Activated CD4-positive, alpha-beta T cell treated with anti-CD3 and anti-CD28 coated beads, Interleukin-2, amount 10 ng/mL, durations not matched to agents 7 days and 5 days (primary cell): ENCODE measurements at regions not wholly inside any gene's neighbourhood (a gene's known extent, or its start where the extent isn't known, plus 50 kb on each side); places are given as distances from the start of the nearest gene placed in this dataset.
"Not testable (repeated sequence)": the region's sequence is repeated elsewhere in the genome, so short reads cannot be mapped to it uniquely, and the experiment has no call there.

Experiments used
- CTCF ChIA-PET: fragments of 350-600 bp; sonication (Branson Sonifier 250); formaldehyde crosslinking; loops from one replicate; lab custom pipeline; 2021; ENCODE audit warnings: antibody characterized with exemption; lab: Charles Lee
- POLR2A ChIA-PET: fragments of 350-600 bp; sonication (Branson Sonifier 250); formaldehyde crosslinking; loops from one replicate; lab custom pipeline; 2021; ENCODE audit warnings: antibody characterized with exemption; lab: Charles Lee
- DNase-seq: peaks from one replicate; pipeline ENCODE4 v3.0.0-alpha.2; 2020
- H3K27ac Mint-ChIP-seq: one replicate; pipeline ENCODE4 v1.8.0; 2021; ENCODE audit warnings: mild to moderate bottlenecking, moderate library complexity, mixed read lengths
- H3K27me3 Mint-ChIP-seq: one replicate; pipeline ENCODE4 v1.8.0; 2021; ENCODE audit warnings: mixed read lengths
- H3K36me3 Mint-ChIP-seq: one replicate; pipeline ENCODE4 v1.8.0; 2021; ENCODE audit warnings: low read depth, mixed read lengths
- H3K4me1 Mint-ChIP-seq: one replicate; pipeline ENCODE4 v1.8.0; 2021; ENCODE audit warnings: mixed read lengths
- H3K4me3 Mint-ChIP-seq: one replicate; pipeline ENCODE4 v1.8.0; 2021; ENCODE audit warnings: mild to moderate bottlenecking, moderate library complexity, mixed read lengths
- H3K9me3 Mint-ChIP-seq: one replicate; pipeline ENCODE4 v1.8.0; 2021; ENCODE audit warnings: mixed read lengths

GRCh38 chr11:106533046-106533445 is 455.6 kb downstream of the AASDHPPT start:
- H3K27ac Mint-ChIP-seq = no peak overlapping the region
- H3K9me3 Mint-ChIP-seq = peaks cover 5% of the 10 kb centered on the region
- no peak overlapping the region for H3K4me3 Mint-ChIP-seq
- no peaks in the 10 kb centered on the region for H3K4me1 Mint-ChIP-seq
- H3K36me3 Mint-ChIP-seq = no peaks in the 10 kb centered on the region
- CTCF ChIA-PET = no interaction called here
- DNase-seq = no peak
- H3K27me3 Mint-ChIP-seq = no peaks in the 10 kb centered on the region
- POLR2A ChIA-PET = no interaction called here

GRCh38 chr11:106540001-106540400 is 462.5 kb downstream of the AASDHPPT start:
- Mint-ChIP-seq H3K9me3 (peaks cover 7% of the 10 kb centered on the region), H3K27me3 (no peaks in the 10 kb centered on the region), H3K4me1 (no peaks in the 10 kb centered on the region), H3K4me3 (no peak overlapping the region), H3K27ac (no peak overlapping the region), H3K36me3 (no peaks in the 10 kb centered on the region)
- no peak for DNase-seq
- ChIA-PET POLR2A (no interaction called here), CTCF (no interaction called here)

- no peaks in the 10 kb centered on the region for H3K27me3 Mint-ChIP-seq
- no peak overlapping the region for H3K27ac Mint-ChIP-seq
- H3K9me3 Mint-ChIP-seq = no peaks in the 10 kb centered on the region
- no peak for DNase-seq
- ChIA-PET POLR2A (no interaction called here), CTCF (no interaction called here)
- no peaks in the 10 kb centered on the region for H3K36me3 Mint-ChIP-seq
- H3K4me3 Mint-ChIP-seq = no peak overlapping the region
- no peaks in the 10 kb centered on the region for H3K4me1 Mint-ChIP-seq
Measured at GRCh38 chr11:106548406-106548805, 469.9 kb downstream of the GUCY1A2 start.

- CTCF ChIA-PET = no interaction called here
Measured at GRCh38 chr11:106551744-106552673, 466.3 kb downstream of the GUCY1A2 start.

GRCh38 chr11:106552694-106553203 is 465.5 kb downstream of the GUCY1A2 start:
- ChIA-PET POLR2A (no interaction called here), CTCF (no interaction called here)
- peaks cover 7% of the 10 kb centered on the region for H3K9me3 Mint-ChIP-seq
- no peak for DNase-seq
- no peak overlapping the region for H3K27ac Mint-ChIP-seq
- H3K4me1 Mint-ChIP-seq = no peaks in the 10 kb centered on the region
- no peaks in the 10 kb centered on the region for H3K27me3 Mint-ChIP-seq
- H3K36me3 Mint-ChIP-seq = no peaks in the 10 kb centered on the region
- no peak overlapping the region for H3K4me3 Mint-ChIP-seq

More at GRCh38 chr11:106551744-106552673, 466.3 kb downstream of the GUCY1A2 start:
- H3K36me3 Mint-ChIP-seq = no peaks in the 10 kb centered on the region
- no peak overlapping the region for H3K27ac Mint-ChIP-seq
- peaks cover 7% of the 10 kb centered on the region for H3K9me3 Mint-ChIP-seq
- DNase-seq = no peak
- POLR2A ChIA-PET = no interaction called here
- H3K4me3 Mint-ChIP-seq = no peak overlapping the region
- no peaks in the 10 kb centered on the region for H3K27me3 Mint-ChIP-seq
- H3K4me1 Mint-ChIP-seq = no peaks in the 10 kb centered on the region

GRCh38 chr11:106553304-106553703 is 465.0 kb downstream of the GUCY1A2 start:
- CTCF ChIA-PET = no interaction called here
- no peak overlapping the region for H3K4me3 Mint-ChIP-seq
- POLR2A ChIA-PET = no interaction called here
- H3K9me3 Mint-ChIP-seq = peaks cover 7% of the 10 kb centered on the region
- H3K27me3 Mint-ChIP-seq = no peaks in the 10 kb centered on the region
- H3K4me1 Mint-ChIP-seq = no peaks in the 10 kb centered on the region
- DNase-seq = no peak
- H3K36me3 Mint-ChIP-seq = no peaks in the 10 kb centered on the region
- H3K27ac Mint-ChIP-seq = no peak overlapping the region

- H3K4me3 Mint-ChIP-seq, H3K36me3 Mint-ChIP-seq, H3K9me3 Mint-ChIP-seq, CTCF ChIA-PET, H3K4me1 Mint-ChIP-seq, H3K27ac Mint-ChIP-seq, H3K27me3 Mint-ChIP-seq, DNase-seq, POLR2A ChIA-PET: not testable (repeated sequence)
Measured at GRCh38 chr11:106555566-106556250, 462.6 kb downstream of the GUCY1A2 start.

GRCh38 chr11:106565326-106565725 is 452.9 kb downstream of the GUCY1A2 start:
- H3K27ac Mint-ChIP-seq = no peak overlapping the region
- ChIA-PET POLR2A (no interaction called here), CTCF (interaction anchor here (1.1 kb wide), 1 partner anchor 22 kb away, joined by 3 read pairs; no protein-coding TSS in a partner anchor)
- H3K4me1 Mint-ChIP-seq = no peaks in the 10 kb centered on the region
- no peaks in the 10 kb centered on the region for H3K27me3 Mint-ChIP-seq
- H3K4me3 Mint-ChIP-seq = no peak overlapping the region
- DNase-seq = no peak
- peaks cover 4% of the 10 kb centered on the region for H3K9me3 Mint-ChIP-seq
- no peaks in the 10 kb centered on the region for H3K36me3 Mint-ChIP-seq

GRCh38 chr11:106568632-106569031 is 449.6 kb downstream of the GUCY1A2 start:
- H3K27me3 Mint-ChIP-seq = no peaks in the 10 kb centered on the region
- no peak for DNase-seq
- H3K4me1 Mint-ChIP-seq = no peaks in the 10 kb centered on the region

GRCh38 chr11:106577384-106577783 is 440.9 kb downstream of the GUCY1A2 start:
- H3K4me1 Mint-ChIP-seq, DNase-seq, H3K27ac Mint-ChIP-seq, CTCF ChIA-PET, POLR2A ChIA-PET, H3K36me3 Mint-ChIP-seq, H3K4me3 Mint-ChIP-seq, H3K27me3 Mint-ChIP-seq: not testable (repeated sequence)
- H3K9me3 Mint-ChIP-seq = peaks cover 16% of the 10 kb centered on the region

More at GRCh38 chr11:106568632-106569031, 449.6 kb downstream of the GUCY1A2 start:
- no peak overlapping the region for H3K4me3 Mint-ChIP-seq
- CTCF ChIA-PET = no interaction called here
- no peaks in the 10 kb centered on the region for H3K9me3 Mint-ChIP-seq
- POLR2A ChIA-PET = no interaction called here
- no peak overlapping the region for H3K27ac Mint-ChIP-seq
- H3K36me3 Mint-ChIP-seq = no peaks in the 10 kb centered on the region

- peaks cover 7% of the 10 kb centered on the region for H3K9me3 Mint-ChIP-seq
- H3K4me1 Mint-ChIP-seq = peaks cover 2% of the 10 kb centered on the region
- no peak overlapping the region for H3K27ac Mint-ChIP-seq
- CTCF ChIA-PET = no interaction called here
- no peaks in the 10 kb centered on the region for H3K27me3 Mint-ChIP-seq
- H3K4me3 Mint-ChIP-seq = no peak overlapping the region
- H3K36me3 Mint-ChIP-seq = no peaks in the 10 kb centered on the region
- DNase-seq = no peak
- POLR2A ChIA-PET = no interaction called here
Measured at GRCh38 chr11:106581399-106581798, 436.9 kb downstream of the GUCY1A2 start.

- CTCF ChIA-PET = no interaction called here
- H3K9me3 Mint-ChIP-seq = peaks cover 5% of the 10 kb centered on the region
Measured at GRCh38 chr11:106585061-106585460, 433.2 kb downstream of the GUCY1A2 start.

GRCh38 chr11:106594751-106595351 is 423.4 kb downstream of the GUCY1A2 start:
- CTCF ChIA-PET = no interaction called here
- Mint-ChIP-seq H3K27me3 (no peaks in the 10 kb centered on the region), H3K9me3 (peaks cover 11% of the 10 kb centered on the region)

More at GRCh38 chr11:106585061-106585460, 433.2 kb downstream of the GUCY1A2 start:
- Mint-ChIP-seq H3K27me3 (no peaks in the 10 kb centered on the region), H3K4me1 (no peaks in the 10 kb centered on the region), H3K36me3 (no peaks in the 10 kb centered on the region), H3K4me3 (no peak overlapping the region), H3K27ac (no peak overlapping the region)
- no peak for DNase-seq
- POLR2A ChIA-PET = no interaction called here

More at GRCh38 chr11:106594751-106595351, 423.4 kb downstream of the GUCY1A2 start:
- POLR2A ChIA-PET = no interaction called here
- H3K27ac Mint-ChIP-seq = no peak overlapping the region
- no peak overlapping the region for H3K4me3 Mint-ChIP-seq
- H3K36me3 Mint-ChIP-seq = no peaks in the 10 kb centered on the region
- peak; percentile 10 for DNase-seq
- no peaks in the 10 kb centered on the region for H3K4me1 Mint-ChIP-seq
